ENCODE measurements at regions not wholly inside any gene's neighbourhood (a gene's known extent, or its start where the extent isn't known, plus 50 kb on each side); places are given as distances from the start of the nearest gene placed in this dataset.
"Not testable (repeated sequence)": the region's sequence is repeated elsewhere in the genome, so short reads cannot be mapped to it uniquely, and the experiment has no call there.

DNA sequence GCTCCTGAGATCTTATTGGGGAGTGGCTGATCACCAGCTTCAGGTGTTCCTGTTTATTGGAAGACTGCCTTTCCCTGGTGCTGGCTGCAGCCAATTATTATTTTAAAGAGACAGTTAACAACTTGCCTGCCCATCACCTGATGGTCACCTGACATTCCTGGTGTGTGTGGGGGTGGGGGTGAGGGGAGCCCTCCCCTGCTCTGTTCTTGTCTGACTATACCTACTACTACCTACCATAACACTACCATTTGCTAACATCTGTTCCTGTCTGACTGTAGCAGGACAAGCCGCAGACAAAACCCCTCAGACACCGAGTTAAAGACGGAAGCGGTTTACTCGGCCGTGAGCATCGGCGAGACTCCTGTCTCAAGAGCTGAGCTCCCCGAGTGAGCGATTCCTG, 54.9 kb upstream of the NBPF3 start:
- DNase-seq (ENCODE audit: low read depth, low spot score), result no peak

DNA sequence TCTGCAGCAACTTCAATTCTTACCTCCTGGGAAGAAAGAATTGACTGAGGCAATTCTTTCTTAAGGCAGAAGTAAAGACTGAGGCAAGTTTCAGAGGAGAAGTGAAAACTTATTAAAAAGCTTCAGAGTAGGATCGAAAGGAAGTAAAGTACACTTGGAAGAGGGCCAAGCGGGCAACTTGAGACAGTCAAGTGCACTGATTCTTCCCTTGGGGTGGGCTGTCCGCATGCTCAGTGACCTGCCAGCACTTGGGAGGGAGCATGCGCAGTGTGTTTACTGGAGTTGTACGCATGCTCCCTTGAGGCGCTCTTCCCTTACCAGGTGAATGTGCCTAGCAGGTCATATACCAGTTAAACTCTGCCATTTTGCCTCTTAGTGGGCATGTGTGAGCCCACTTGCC, 55.3 kb upstream of the NBPF3 start:
- DNase-seq (ENCODE audit: low read depth, low spot score), result no peak

DNA sequence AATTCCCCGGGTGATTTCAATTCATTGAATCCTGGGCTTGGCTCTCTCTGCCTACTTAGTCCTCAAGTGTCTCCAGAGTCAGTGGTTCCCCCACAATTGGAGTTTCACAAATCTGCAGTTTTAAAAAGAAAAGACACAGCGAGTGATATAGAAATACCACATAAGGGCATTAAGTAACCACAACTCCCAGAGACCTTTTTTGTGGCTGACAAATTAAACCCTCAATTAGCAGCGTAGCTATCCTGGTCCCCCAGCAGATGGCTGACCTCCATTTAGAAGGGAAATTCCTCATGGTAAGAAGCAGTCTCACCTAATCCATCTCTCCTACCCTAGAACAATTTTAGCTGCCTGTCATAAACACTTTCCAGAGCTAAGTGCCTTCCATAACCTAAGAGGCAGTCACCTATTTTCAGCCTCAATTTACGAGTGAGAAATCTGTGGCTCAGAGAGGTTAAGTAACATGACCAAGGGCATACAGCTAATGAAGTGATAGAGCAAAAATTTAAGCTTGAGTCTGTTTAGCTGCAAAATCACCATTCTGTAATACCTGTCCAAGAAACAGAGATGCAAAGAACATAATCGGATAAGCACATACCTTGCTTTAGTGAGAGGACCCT, 56.0 kb upstream of the NBPF3 start:
- DNase-seq (ENCODE audit: low read depth, low spot score), result no peak

GRCh38 chr1:21381354-21381753, 58.6 kb upstream of the NBPF3 start:
- DNase-seq (ENCODE audit: low read depth, low spot score), result no peak

DNA sequence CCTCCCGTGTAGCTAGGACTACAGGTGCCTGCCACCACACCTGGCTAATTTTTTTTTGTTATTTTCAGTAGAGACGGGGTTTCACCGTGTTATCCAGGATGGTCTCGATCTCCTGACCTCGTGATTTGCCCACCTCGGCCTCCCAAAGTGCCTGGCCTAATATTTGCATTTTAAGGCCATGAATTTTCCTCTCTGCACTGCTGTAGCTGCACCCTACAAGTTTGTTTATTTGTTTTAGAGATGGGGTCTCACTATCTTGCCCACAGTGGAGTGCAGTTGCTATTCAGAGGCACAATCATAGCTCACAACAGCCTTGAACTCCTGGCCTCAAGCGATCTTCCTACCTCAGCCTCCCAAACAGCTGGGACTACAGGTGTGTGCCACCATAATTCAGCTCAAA, 59.8 kb upstream of the NBPF3 start:
- not testable (repeated sequence) for DNase-seq (ENCODE audit: low read depth, low spot score)

GRCh38 chr1:21379571-21379970, 60.4 kb upstream of the NBPF3 start:
- no peak for DNase-seq (ENCODE audit: low read depth, low spot score)

GRCh38 chr1:21378705-21379494, 61.0 kb upstream of the NBPF3 start:
- no peak for DNase-seq (ENCODE audit: low read depth, low spot score)

DNA sequence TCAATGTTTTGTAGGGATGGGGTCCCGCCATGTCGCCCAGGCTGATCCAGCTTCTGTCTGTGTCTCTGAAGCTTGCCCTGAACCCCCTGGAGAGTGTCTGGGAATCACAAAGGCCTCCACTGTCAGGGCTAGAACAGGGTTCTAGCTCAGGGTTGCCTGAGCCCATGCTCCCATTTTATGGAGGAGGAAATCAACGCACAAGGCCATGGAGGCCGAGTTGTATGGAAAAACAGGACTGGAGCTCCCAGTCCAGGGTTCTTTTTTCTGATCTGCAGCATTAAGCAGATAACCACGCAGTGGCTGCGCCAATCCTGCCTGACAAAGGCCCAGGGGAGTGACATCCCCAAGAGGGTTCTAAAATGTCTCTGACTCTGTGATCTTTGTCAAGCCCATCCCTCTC, 67.6 kb upstream of the NBPF3 start:
- no peak for DNase-seq (ENCODE audit: low read depth, low spot score)

GRCh38 chr1:21369905-21370304, 70.0 kb upstream of the NBPF3 start:
- no peak for DNase-seq (ENCODE audit: low read depth, low spot score)

DNA sequence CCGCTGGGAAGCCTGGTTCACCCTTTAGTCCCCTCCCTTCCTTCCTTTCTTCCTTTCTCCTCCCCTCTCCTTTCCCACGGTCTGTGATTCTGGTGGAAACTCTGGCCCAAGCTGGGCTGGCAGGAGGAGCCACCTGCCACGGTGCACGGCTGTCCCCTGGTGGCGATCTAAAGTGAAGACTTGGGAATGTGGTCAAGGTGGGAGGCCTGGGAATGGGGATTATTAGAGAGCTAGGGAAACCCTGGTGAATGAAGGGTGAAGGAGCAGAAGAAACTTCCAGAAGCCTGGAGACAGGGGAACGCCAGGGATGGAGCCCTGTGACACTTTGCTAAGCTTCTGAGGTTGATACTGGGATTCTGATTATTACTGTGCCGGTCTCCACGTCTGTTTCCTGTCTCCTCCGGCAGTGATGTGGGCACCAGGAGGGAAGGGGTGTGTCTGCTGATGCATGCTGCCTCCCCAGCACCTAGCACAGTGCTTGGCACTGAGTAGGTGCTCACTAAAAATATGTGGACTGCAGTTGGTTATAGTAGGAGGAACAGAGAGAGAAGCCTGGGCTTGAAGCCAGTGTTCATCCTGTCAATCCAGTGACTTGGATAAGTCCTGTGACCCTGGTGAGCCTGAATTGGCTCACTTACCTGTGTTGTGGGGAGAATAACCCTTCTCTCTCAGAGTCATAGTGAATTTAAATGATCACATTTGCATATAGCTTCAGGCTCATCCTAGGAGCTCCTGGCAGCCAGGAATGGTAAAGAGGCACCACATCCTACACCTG, 71.2 kb upstream of the NBPF3 start:
- peak; percentile 75 for DNase-seq (ENCODE audit: low read depth, low spot score)

DNA sequence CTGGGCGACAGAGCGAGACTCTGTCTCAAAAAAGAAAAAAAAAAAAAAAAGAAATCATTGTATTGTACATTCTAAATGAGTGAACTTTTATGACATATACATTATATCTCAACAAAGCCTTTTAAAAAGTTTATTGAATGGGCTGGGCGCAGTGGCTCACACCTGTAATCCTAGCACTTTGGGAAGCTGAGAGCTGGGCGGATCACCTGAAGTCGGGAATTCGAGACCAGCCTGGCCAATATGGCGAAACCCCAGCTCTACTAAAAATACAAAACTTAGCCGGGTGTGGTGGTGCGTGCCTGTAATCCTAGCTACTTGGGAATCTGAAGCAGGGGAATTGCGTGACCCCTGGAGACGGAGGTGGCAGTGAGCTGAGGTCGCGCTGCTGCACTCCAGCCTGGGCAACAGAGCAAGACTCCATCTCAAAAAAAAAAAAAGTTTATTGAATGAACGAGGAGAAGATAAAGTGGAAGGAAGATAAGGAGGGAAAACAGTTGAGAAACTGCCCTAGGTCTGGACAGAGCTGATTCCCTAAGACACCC, 71.9 kb upstream of the NBPF3 start:
- DNase-seq (ENCODE audit: low read depth, low spot score), result not testable (repeated sequence)

- no peak for DNase-seq (ENCODE audit: low read depth, low spot score)
Observed at GRCh38 chr1:21366288-21366687, 73.6 kb upstream of the NBPF3 start.

DNA sequence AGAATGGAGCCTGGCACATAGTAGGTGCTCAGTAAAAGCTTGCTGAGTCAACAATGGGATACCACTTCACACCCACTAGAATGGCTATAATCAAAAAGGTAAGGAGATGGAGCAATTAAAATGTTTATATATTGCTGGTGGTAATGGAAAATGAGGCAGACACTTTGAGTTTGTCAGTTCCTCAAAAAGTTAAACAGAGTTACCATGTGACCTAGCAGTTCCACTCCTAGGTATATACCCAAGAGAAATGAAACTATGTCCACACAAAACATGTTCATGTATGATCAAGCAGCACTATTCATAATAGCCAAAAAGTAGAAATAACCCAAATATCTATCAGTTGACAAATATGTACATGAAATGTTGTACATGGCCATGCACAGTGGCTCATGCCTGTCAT, 74.8 kb upstream of the ECE1 start:
- DNase-seq (ENCODE audit: low read depth, low spot score), result no peak

- no peak for DNase-seq (ENCODE audit: low read depth, low spot score)
Observed at GRCh38 chr1:21362096-21362495, 71.8 kb upstream of the ECE1 start.

DNA sequence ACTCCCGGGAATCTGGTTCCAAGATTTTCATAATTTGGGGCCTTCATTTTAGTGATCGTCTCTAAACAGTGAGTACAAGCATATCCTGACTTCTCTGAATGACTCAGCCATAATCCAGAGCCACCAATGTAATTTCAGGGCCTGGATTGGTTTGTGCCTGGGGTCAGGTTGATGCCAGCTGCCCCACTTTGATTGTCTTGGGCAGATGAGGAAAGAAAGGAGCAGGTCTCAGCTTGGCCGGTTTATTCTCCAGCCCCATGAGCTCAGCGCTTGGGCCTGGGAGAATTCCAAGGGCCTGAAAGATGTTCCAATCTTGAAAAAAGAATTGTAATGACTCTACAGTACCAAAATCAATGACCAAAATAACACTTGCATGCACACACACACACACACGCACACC, 71.2 kb upstream of the ECE1 start:
- no peak for DNase-seq (ENCODE audit: low read depth, low spot score)

GRCh38 chr1:21357161-21357560, 66.9 kb upstream of the ECE1 start:
- no peak for DNase-seq (ENCODE audit: low read depth, low spot score)

GRCh38 chr1:21355956-21356355, 65.7 kb upstream of the ECE1 start:
- no peak for DNase-seq (ENCODE audit: low read depth, low spot score)

DNA sequence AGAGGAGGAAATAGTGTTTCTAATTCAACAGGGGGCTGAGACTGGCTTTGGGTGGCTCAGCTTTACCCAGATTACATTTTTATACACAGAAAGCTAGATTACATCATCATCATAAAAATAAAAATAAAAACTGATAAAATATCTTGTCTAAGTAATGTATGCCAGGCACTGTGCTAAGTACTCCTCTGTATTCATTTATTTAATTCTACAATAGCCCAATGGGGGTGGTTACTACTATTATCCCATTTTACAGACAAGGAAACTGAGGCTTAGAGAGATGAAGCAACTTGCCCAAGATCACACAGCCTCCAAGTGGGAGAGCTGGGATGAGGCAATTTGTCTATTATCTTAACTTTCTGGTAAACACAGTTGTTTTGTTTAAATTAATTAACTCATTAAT, 62.3 kb upstream of the ECE1 start:
- DNase-seq (ENCODE audit: low read depth, low spot score), result no peak

GRCh38 chr1:21351901-21352300, 61.6 kb upstream of the ECE1 start:
- no peak for DNase-seq (ENCODE audit: low read depth, low spot score)

GRCh38 chr1:21350202-21350885, 60.1 kb upstream of the ECE1 start:
- no peak for DNase-seq (ENCODE audit: low read depth, low spot score)

DNA sequence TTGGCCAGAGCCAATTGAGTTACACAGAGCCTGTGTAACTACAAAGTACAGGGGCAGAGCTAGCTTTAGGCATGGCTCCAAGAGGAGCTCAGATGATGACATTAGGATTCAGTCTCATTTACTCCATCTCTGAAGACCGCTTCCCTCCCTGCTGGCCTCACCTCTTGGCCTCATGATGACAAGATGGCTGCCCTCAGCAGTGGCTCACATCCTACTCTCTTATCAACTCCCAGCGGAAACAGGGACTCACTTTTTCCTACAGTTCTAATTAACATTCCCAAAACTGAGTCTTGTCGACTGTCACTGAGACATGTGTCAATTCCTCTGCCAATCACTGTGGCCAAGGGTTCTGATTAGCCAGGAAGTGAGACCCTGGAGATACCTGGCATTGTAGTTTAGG, 59.4 kb upstream of the ECE1 start:
- DNase-seq (ENCODE audit: low read depth, low spot score), result no peak

Measured in pulmonary artery endothelial cell (primary cell).